Endothelial cell of hepatic sinusoid (primary cell): ENCODE measurements at regions not wholly inside any gene's neighbourhood (a gene's known extent, or its start where the extent isn't known, plus 50 kb on each side); places are given as distances from the start of the nearest gene placed in this dataset.
"Not testable (repeated sequence)": the region's sequence is repeated elsewhere in the genome, so short reads cannot be mapped to it uniquely, and the experiment has no call there.

Experiments
- in situ Hi-C: cut with HindIII; loops from 2 replicates; pipeline ENCODE4 v1.10.0; 2017; ENCODE audit warnings: low sequenced_read_pairs

GRCh38 chr7:51426163-51426562, 109.6 kb upstream of the COBL start:
- in situ Hi-C loops, result no loop called here

DNA sequence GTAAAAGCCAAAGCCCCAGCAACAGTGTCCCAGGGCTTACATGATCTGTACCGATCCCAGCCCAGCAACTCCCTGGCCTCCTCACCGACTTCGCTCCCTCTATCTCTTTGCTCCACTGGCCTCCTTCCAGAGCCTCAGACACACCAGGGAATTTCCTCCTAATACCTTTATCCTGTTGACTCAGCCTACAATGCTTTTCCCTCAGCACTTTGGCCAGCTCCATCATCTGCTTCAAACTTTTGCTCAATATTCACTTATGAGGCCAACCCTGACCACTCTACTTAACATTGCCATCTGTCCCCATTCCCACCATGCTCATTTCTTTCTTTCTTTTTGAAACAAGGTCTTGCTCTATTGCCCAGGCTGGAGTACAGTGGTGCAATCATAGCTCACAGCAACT, 93.3 kb upstream of the COBL start:
- in situ Hi-C loops, result not testable (repeated sequence)

DNA sequence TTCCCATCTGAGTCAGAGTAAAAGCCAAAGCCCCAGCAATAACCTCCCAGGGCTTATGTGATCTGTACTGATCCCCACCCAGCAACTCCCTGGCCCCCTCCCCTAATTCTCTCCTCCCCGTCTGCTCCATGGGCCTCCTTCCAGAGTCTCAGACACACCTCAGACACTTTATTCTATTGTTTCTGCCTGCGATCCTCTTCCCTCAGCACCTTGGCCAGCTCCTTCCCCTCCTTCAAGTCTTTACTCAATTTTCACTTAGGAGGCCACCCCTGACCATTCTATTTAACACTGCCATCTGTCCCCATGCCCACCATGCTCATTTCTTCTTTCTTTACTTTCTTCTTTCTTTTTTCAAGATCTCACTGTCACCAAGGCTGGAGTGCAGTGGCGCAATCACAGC, 81.0 kb upstream of the COBL start:
- in situ Hi-C loops, result not testable (repeated sequence)

DNA sequence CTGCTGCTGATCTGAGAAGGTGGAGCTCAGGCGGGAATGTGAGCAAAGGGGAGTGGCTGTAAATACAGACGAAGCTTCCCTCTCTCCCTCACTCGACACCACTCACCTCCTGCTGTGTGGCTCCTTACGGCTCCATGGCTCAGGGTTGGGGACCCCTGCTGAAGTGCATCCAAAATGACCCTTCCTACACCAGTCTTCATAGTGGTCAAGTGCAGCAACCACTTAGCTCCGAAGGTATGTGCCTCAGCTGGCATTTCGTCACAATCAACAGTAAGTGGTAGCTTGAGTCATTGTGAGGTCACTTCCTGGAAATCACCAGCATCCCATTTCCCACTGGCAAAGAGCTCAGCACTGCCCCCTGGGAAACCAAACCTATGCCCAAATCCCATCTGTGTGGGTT, 76.4 kb upstream of the COBL start:
- in situ Hi-C loops, result not testable (repeated sequence)

DNA sequence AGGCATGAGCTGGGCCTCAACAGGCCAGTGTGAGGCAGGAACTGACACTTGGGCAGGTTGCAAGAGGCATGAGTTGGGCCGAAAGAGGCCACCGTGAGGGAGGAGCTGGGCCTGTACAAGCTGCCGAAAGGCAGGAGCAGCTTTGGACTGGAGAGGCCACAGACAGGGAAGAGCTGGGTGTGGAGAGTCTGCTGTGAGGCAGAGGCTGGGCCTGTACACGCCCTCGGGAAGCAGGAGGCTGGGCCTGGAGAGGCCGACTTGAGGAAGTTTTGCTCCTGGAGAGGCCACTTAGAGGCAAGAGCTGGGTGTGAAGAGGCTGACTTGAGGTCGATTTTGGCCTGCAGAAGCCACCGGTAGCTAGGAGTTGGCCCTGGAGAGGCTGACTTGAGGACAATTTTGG, 73.3 kb upstream of the COBL start:
- in situ Hi-C loops, result not testable (repeated sequence)

GRCh38 chr7:51389216-51389812, 72.7 kb upstream of the COBL start:
- in situ Hi-C loops, result not testable (repeated sequence)

DNA sequence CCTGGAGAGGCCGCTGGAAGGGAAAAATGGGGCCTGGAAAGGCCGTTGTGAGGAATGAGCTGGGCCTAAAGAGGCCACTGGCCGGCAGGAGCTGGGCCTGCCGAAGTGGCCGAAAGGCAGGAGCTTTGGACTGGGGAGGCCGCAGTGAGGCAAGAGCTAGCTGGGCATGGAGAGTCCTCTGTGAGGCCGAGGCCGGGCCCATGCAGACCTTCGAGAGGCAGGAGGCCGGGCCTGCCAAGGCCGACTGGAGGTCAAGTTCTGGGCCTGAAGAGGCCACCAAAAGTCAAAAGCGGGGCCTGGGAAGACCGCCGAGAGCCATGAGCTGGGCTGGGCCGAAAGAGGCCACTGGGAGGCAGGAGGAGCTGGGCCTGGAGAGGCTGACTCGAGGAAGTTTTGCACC, 71.6 kb upstream of the COBL start:
- in situ Hi-C loops, result not testable (repeated sequence)

DNA sequence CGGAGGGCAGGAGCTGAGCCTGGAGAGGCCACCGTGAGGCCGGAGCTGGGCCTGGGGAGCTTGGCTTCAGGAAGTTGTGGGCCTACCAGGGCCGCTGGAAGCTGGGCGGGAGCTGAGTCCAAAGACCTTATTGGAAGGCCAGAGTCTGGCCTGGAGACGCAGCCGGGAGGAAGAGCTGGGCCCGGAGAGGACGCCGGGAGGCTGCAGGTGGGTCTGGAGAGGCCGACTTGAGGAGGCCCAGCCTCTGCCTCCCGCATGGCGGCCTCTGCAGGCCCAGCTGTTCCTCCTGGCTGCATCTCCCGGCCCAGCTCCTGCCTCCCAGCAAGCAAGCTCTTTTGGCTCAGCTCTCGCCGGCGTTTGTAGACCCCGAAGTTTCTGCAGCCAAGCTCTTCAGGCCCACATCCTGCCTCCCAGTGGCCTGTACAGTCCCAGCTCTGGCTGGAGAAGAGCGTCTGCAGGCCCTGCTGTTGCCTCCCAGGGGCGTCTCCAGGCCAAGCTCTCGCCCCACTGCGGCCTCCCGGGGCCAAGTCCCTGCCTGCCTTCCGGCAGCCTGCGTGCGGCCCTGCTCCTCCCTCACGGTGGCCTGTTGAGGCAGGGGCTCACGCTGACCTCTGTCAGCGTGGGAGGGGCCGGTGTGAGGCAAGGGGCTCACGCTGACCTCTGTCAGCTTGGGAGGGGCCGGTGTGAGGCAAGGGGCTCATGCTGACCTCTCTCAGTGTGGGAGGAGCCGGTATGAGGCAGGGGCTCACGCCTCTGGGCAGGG, 70.4 kb upstream of the COBL start:
- in situ Hi-C loops, result not testable (repeated sequence)

- in situ Hi-C loops, result not testable (repeated sequence)
Observed at GRCh38 chr7:51386184-51386583, 69.6 kb upstream of the COBL start.

GRCh38 chr7:51382243-51382642, 65.6 kb upstream of the COBL start:
- in situ Hi-C loops, result not testable (repeated sequence)

GRCh38 chr7:51376420-51377092, 59.9 kb upstream of the COBL start:
- in situ Hi-C loops, result no loop called here

DNA sequence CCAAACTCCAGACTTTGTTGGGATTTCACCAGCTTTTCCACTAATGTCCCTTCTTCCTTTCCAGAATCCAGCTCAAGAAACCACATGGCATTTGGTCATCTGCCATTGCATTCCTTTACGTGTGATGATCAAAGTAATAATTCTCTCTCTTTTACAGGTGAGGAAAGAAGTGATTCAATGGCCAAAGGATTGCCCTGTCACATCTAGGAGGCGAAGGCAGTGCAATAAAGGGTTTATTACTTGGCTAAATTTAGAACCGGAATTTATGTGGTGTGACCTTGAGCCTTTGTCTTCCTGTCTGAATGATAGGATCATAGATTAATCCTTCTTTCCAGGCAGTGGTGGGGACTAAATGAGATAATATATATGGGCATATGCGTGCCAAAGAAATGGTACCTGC, 58.3 kb upstream of the COBL start:
- in situ Hi-C loops, result no loop called here

GRCh38 chr7:51373607-51374006, 57.0 kb upstream of the COBL start:
- in situ Hi-C loops, result not testable (repeated sequence)

GRCh38 chr7:51369746-51370145, 53.1 kb upstream of the COBL start:
- in situ Hi-C loops, result no loop called here

DNA sequence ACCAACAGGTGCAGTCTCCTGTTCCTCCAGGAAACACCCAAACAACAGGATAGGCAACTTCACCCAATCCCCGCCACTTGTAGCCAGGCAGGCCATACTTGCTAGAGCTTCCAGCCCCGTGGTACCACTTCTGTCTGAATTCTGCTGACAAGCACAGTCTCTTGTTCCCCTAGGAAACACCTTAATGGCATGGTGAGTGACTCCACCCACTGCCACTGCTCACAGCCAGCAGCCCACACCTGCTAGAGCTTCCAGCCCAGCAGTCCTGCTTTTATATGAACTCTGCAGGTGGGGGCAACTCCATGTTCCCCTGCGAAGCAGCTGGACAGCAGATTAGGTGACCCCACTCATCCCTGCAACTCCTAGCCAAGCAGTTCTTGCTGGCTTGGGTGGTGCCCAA, 52.6 kb upstream of the COBL start:
- in situ Hi-C loops, result not testable (repeated sequence)

DNA sequence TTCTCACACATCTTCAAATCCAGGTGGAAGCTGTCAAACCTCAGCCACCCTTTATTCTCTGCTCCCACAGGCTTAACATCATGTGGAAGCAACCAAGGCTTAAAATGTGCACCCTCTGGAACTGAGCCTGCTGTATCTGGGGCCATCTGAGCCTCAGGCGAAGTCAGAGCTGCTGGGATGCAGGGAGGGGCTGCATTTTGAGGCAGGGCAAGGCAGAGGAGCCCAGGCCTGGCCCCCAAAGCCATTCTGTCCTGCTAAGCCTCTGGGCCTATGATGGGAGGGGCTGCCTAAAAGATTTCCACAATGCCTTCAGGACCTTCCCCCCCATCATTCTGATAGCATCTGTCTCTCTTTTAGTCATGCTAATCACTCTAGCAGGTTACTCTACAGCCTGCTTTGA, 51.7 kb upstream of the COBL start:
- in situ Hi-C loops, result no loop called here

- in situ Hi-C loops, result no loop called here
Observed at GRCh38 chr7:51367614-51367968, 51.0 kb upstream of the COBL start.

- in situ Hi-C loops, result no loop called here
Observed at GRCh38 chr7:51366930-51367613, 50.5 kb upstream of the COBL start.
